ENCODE measurements at regions not wholly inside any gene's neighbourhood (a gene's known extent, or its start where the extent isn't known, plus 50 kb on each side); places are given as distances from the start of the nearest gene placed in this dataset.

- TF ChIP-seq POLR2AphosphoS5 (IDR thresholded peaks at IDR 0.05) (no peak), CTCF (IDR thresholded peaks at IDR 0.05) (no peak)
These were observed 933.4 kb downstream of the KCNJ2 start for GRCh38 chr17:71102777-71103176.
